Esophagus (tissue), 2 donors: ENCODE measurements at regions not wholly inside any gene's neighbourhood (a gene's known extent, or its start where the extent isn't known, plus 50 kb on each side); places are given as distances from the start of the nearest gene placed in this dataset.

Experiments
- H3K27ac ChIP-seq, 2 donors: one replicate each; pipeline ENCODE4 v1.5.1; 2013; ENCODE audit warnings: low read depth in 2 of 2, mild to moderate bottlenecking in 2 of 2, inconsistent platforms in 1 of 2, low read length in 1 of 2, moderate library complexity in 1 of 2
- H3K27me3 ChIP-seq, 2 donors: one replicate each; pipeline ENCODE4 v1.6.1; 2013; ENCODE audit warnings: low read length in 2 of 2, control low read depth in 1 of 2, mild to moderate bottlenecking in 1 of 2; ENCODE audit not compliant: insufficient read depth in 2 of 2, control insufficient read depth in 1 of 2
- H3K36me3 ChIP-seq, 2 donors: one replicate each; pipeline ENCODE4 v1.6.1; 2013; ENCODE audit warnings: low read length in 1 of 2; ENCODE audit not compliant: control insufficient read depth in 2 of 2, insufficient read depth in 2 of 2
- H3K4me1 ChIP-seq, 2 donors: one replicate each; pipeline ENCODE4 v1.6.1; 2013; ENCODE audit warnings: low read length in 1 of 2; ENCODE audit not compliant: control insufficient read depth in 2 of 2, insufficient read depth in 2 of 2
- H3K4me3 ChIP-seq, 2 donors: one replicate each; pipeline ENCODE4 v1.5.1; 2013; ENCODE audit warnings: low read length in 2 of 2, mild to moderate bottlenecking in 2 of 2, low read depth in 1 of 2, moderate library complexity in 1 of 2
- H3K9me3 ChIP-seq, 2 donors: one replicate each; pipeline ENCODE4 v1.6.1; 2013; ENCODE audit warnings: mild to moderate bottlenecking in 2 of 2, low read depth in 1 of 2, low read length in 1 of 2, moderate library complexity in 1 of 2; ENCODE audit not compliant: control insufficient read depth in 2 of 2, insufficient read depth in 1 of 2
- WGBS, 2 donors: extraction: QIAGEN DNeasy Blood & Tissue Kit; methylation state at CpG; one replicate each; pipeline ENCODE4 v1.1.7; 2013; 5-methylcytosine and 5-hydroxymethylcytosine counted together
- donor health status: healthy with polysubstance abuse.
- donor health status: Bipolar disorder and iron deficiency.

- H3K4me3 ChIP-seq = no peak overlapping the region
- no peaks in the 10 kb centered on the region for H3K4me1 ChIP-seq
- H3K27me3 ChIP-seq = no peaks in the 10 kb centered on the region
- H3K9me3 ChIP-seq = no peaks in the 10 kb centered on the region
- H3K36me3 ChIP-seq = no peaks in the 10 kb centered on the region
- no peak overlapping the region for H3K27ac ChIP-seq
- WGBS, 2 donors = 55 to 66% methylated on average over 1 of the region's 1 CpG
Measured at GRCh38 chr3:76811418-76811817, 228.5 kb upstream of the ROBO2 start.

GRCh38 chr3:76812649-76813242, 227.2 kb upstream of the ROBO2 start:
- Histone ChIP-seq H3K9me3 (no peaks in the 10 kb centered on the region), H3K27me3 (no peaks in the 10 kb centered on the region), H3K4me1 (no peaks in the 10 kb centered on the region), H3K4me3 (no peak overlapping the region), H3K36me3 (no peaks in the 10 kb centered on the region), H3K27ac (no peak overlapping the region)
- WGBS, 2 donors = 23 to 29% methylated on average over 2 of the region's 2 CpGs

GRCh38 chr3:76815561-76815960, 224.3 kb upstream of the ROBO2 start:
- H3K4me3 ChIP-seq = no peak overlapping the region
- H3K27ac ChIP-seq = no peak overlapping the region
- H3K36me3 ChIP-seq = no peaks in the 10 kb centered on the region
- 48 to 62% methylated on average over 1 of the region's 1 CpG for WGBS, 2 donors
- no peaks in the 10 kb centered on the region for H3K4me1 ChIP-seq
- H3K27me3 ChIP-seq = no peaks in the 10 kb centered on the region
- H3K9me3 ChIP-seq = no peaks in the 10 kb centered on the region

GRCh38 chr3:76820481-76820880, 219.4 kb upstream of the ROBO2 start:
- H3K4me1 ChIP-seq = no peaks in the 10 kb centered on the region
- no peak overlapping the region for H3K4me3 ChIP-seq
- H3K27ac ChIP-seq = no peak overlapping the region
- no peaks in the 10 kb centered on the region for H3K27me3 ChIP-seq
- no peaks in the 10 kb centered on the region for H3K36me3 ChIP-seq
- 65 to 77% methylated on average over 1 of the region's 1 CpG for WGBS, 2 donors
- no peaks in the 10 kb centered on the region for H3K9me3 ChIP-seq

GRCh38 chr3:76824658-76825240, 215.2 kb upstream of the ROBO2 start:
- WGBS, 2 donors = 62 to 69% methylated on average over 6 of the region's 6 CpGs
- H3K36me3 ChIP-seq = no peaks in the 10 kb centered on the region
- H3K4me1 ChIP-seq = no peaks in the 10 kb centered on the region

GRCh38 chr3:76826861-76827260, 213.0 kb upstream of the ROBO2 start:
- Histone ChIP-seq H3K9me3 (no peaks in the 10 kb centered on the region), H3K4me3 (no peak overlapping the region), H3K27ac (no peak overlapping the region), H3K4me1 (no peaks in the 10 kb centered on the region), H3K27me3 (no peaks in the 10 kb centered on the region), H3K36me3 (no peaks in the 10 kb centered on the region)
- WGBS, 2 donors = 44 to 46% methylated on average over 5 of the region's 5 CpGs

More at GRCh38 chr3:76824658-76825240, 215.2 kb upstream of the ROBO2 start:
- Histone ChIP-seq H3K9me3 (no peaks in the 10 kb centered on the region), H3K4me3 (no peak overlapping the region), H3K27me3 (no peaks in the 10 kb centered on the region), H3K27ac (peak overlapping the region in 1 of 2 donors; percentile 47)

- peak overlapping the region in 1 of 2 donors; percentile 63 for H3K27ac ChIP-seq
- no peaks in the 10 kb centered on the region for H3K9me3 ChIP-seq
- no peak overlapping the region for H3K4me3 ChIP-seq
- H3K4me1 ChIP-seq = no peaks in the 10 kb centered on the region
- 46 to 66% methylated on average over 1 of the region's 1 CpG for whole genome bisulfite sequencing, 2 donors
- no peaks in the 10 kb centered on the region for H3K27me3 ChIP-seq
- no peaks in the 10 kb centered on the region for H3K36me3 ChIP-seq
Measured at GRCh38 chr3:76827701-76828226, 212.1 kb upstream of the ROBO2 start.

- Histone ChIP-seq H3K36me3 (no peaks in the 10 kb centered on the region), H3K27me3 (no peaks in the 10 kb centered on the region), H3K4me1 (no peaks in the 10 kb centered on the region), H3K4me3 (no peak overlapping the region), H3K9me3 (no peaks in the 10 kb centered on the region), H3K27ac (no peak overlapping the region)
- WGBS, 2 donors = 51 to 66% methylated on average over 3 of the region's 3 CpGs
Measured at GRCh38 chr3:76834657-76835056, 205.2 kb upstream of the ROBO2 start.

- H3K4me3 ChIP-seq = no peak overlapping the region
- H3K27ac ChIP-seq = no peak overlapping the region
- H3K9me3 ChIP-seq = no peaks in the 10 kb centered on the region
- H3K36me3 ChIP-seq = no peaks in the 10 kb centered on the region
- WGBS, 2 donors = 64% methylated on average over 4 of the region's 4 CpGs
- no peaks in the 10 kb centered on the region for H3K4me1 ChIP-seq
- H3K27me3 ChIP-seq = no peaks in the 10 kb centered on the region
Measured at GRCh38 chr3:76841747-76842146, 198.2 kb upstream of the ROBO2 start.

- no peaks in the 10 kb centered on the region for H3K27me3 ChIP-seq
- no peaks in the 10 kb centered on the region for H3K36me3 ChIP-seq
- no peak overlapping the region for H3K27ac ChIP-seq
- H3K9me3 ChIP-seq = no peaks in the 10 kb centered on the region
- 49 to 50% methylated on average over 1 of the region's 1 CpG for WGBS, 2 donors
- H3K4me3 ChIP-seq = no peak overlapping the region
- no peaks in the 10 kb centered on the region for H3K4me1 ChIP-seq
Measured at GRCh38 chr3:76842216-76842615, 197.7 kb upstream of the ROBO2 start.
